Erythroblast (primary cell): ENCODE measurements at regions not wholly inside any gene's neighbourhood (a gene's known extent, or its start where the extent isn't known, plus 50 kb on each side); places are given as distances from the start of the nearest gene placed in this dataset.
"Not testable (repeated sequence)": the region's sequence is repeated elsewhere in the genome, so short reads cannot be mapped to it uniquely, and the experiment has no call there.

Experiments used
- DNase-seq, 2 experiments: peaks; one replicate each; lab custom pipeline; 2025; lab: John Stamatoyannopoulos, UW
- GATA1 ChIP-seq: IDR thresholded peaks from 2 replicates; pipeline ENCODE4 v1.6.1; 2011; ENCODE audit warnings: low read depth, mild to moderate bottlenecking, control low read depth, low read length, moderate library complexity
- POLR2A ChIP-seq: IDR thresholded peaks from 2 replicates; pipeline ENCODE4 v1.6.1; 2011; ENCODE audit warnings: mild to moderate bottlenecking, low read length

DNA sequence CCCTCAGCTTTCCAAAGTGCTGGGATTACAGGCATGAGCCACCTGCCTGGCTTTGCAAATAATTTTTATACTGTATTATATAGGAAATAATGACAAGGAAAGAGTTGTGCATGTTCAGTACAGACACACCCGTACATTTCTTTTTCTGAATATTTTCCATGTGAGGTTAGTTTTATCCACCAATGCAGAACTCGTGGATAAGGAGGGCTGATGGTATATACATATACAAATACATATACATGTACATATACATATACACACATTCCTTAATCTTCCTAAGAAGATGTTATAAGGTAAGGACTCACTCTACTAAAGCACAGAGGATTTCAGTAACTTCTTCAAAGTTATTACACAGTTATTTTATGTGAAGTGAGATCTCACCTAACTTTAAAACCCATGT lies 925.8 kb downstream of the C4orf33 start:
- no peak for TF ChIP-seq GATA1
- TF ChIP-seq POLR2A = no peak
- DNase-seq = no peak

DNA sequence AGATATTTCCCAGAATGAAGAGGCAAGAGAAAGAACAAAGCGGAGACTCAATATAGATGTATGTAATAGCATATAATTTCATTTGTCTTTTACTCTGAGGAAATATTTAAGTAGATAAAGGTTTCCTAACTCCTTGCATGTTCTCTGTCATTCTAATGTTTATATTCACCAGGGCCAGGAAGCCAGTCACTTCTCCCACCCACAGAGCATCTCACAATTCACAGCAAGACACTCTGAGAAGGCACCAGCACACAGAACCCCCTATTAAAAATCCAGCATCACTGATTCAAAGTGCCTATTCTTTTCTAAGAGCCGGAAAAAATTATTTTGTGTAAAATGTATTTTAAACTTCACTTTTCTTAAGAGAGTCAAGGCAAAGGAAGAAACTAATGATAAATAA lies 927.1 kb downstream of the C4orf33 start:
- no peak for DNase-seq
- TF ChIP-seq GATA1 = no peak
- no peak for TF ChIP-seq POLR2A

DNA sequence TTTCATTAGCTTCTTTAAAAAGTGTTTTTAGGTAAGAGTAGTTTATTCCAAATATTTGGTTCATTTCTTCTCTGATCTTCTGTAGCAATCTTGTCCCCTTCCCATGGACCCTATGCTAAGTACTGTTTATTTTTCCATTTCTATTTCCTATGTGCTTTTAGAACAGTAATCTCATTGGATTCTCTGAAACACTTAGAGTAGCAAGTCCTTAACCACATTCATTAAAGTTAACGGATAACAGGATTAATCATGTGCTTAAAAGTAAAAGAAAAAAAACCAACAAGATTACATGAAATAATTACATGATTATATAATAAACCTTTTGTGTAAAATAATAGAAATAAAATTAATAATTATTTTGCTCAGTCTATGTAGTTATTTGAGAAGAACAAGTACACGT lies 929.7 kb downstream of the C4orf33 start:
- DNase-seq = no peak
- TF ChIP-seq POLR2A (no peak), GATA1 (no peak)

DNA sequence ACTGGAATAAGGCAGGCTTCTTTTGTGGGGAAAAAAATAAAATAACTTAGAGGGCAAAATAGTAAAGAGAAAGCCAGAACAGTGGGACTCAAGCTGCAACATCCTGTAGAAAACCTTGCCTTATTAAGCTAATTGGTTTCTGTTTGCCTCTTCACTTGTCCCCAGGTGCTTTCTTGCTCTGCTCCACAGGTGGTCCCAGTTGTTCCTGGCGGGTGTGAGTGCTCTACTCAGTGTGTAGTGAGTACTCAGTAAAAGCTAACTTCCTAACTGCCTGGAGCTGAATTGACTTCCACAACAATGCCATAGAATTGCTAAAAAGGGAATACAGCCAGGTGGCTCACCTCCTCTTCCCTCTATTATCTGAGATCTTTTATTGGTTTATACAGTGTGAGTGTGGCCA lies 930.2 kb downstream of the C4orf33 start:
- no peak for TF ChIP-seq POLR2A
- no peak for TF ChIP-seq GATA1

DNA sequence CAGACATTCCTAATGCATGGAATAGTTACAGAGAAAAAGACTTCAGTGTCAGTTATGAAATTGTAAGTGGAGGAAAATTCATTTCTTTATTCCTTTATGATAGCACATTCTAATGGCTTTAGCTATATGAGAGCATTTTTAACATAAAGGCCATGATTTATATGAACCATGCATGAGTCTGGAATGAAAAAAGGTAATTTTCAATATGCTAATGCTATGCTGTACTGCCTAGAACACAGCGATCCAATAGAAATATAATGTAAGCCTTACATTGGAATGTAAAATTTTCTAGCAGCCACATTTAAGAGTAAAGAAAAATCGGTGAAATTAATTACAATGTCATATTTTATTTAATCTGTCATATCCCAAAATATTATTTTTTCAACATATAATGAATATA lies 932.0 kb downstream of the C4orf33 start:
- no peak for DNase-seq
- TF ChIP-seq POLR2A (no peak), GATA1 (no peak)

More for the DNA sequence above, 930.2 kb downstream of the C4orf33 start:
- no peak for DNase-seq

DNA sequence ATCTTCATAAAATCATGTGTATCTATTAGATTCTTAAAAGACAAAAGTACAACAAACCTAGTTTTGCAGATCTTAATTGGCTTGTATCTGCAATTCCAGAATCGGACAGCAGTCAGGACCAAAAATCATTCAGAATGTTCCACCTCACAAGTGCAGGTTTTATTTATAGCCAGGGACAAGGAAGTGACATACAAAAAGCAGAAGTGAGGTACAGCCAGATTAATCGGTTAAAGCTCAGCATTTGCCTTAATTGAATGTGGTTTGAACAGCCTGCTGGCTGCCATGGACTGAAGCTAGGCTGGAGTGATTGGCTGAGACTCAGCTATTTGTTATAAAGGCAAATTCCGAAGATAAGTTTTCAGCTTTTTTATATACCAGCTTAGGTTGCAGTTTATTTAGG lies 932.6 kb downstream of the C4orf33 start:
- DNase-seq = no peak
- no peak for TF ChIP-seq POLR2A
- no peak for TF ChIP-seq GATA1

DNA sequence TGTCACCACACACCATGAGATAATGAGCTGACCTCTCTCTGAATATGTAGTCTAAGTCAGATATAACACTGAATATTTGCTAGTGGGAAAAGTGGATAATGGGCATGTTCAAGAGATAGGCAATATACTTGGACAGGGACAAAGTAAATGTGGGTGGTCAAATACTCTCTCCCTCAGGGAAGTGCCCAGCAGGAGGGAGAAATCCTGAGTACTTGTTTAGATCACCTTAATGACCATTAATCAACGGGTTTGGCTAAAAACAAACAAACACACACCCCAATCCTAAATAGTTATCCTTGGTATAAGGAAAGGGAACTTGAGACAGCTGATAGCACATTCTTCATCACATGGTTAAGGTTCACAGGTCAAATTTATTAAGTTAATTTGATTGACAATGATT lies 933.5 kb downstream of the C4orf33 start:
- DNase-seq = peak in 1 of 2 experiments; percentile 12
- TF ChIP-seq GATA1 (no peak), POLR2A (no peak)

DNA sequence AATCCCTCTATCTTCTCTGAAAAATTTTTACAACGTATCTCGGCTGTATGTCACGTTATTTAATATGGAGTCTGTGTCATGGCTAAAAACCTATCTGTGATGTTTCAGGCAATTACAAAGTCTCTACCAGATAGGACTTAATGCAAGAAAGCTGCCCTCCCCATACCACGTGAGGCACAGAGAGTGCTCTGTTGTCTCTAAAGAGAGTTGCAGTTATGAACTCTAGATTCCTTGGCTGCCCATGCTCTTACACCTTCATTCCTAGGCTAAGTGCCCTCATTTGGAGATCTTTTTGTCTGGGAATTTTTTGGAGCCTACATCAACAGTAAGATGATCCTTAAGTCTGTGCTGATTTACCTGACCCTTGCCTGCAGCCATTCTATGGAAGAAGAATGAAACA lies 935.9 kb downstream of the C4orf33 start:
- TF ChIP-seq GATA1 = no peak
- no peak for TF ChIP-seq POLR2A
- no peak for DNase-seq

DNA sequence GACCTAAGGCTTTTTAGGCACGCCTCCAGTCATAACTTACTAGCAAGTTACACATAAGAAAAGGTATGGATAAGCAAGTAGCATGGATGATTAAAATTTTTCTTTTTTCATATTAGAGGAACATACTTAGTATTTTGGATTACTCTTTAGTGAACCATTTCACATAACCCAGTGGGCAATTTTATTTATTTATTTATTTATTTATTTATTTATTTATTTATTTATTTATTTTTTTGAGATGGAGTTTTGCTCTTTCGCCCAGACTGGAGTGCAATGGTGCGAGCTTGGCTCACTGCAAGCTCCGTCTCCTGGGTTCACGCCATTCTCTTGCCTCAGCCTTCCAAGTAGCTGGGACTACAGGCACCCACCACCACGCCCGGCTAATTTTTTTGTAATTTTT lies 937.7 kb downstream of the C4orf33 start:
- not testable (repeated sequence) for DNase-seq

DNA sequence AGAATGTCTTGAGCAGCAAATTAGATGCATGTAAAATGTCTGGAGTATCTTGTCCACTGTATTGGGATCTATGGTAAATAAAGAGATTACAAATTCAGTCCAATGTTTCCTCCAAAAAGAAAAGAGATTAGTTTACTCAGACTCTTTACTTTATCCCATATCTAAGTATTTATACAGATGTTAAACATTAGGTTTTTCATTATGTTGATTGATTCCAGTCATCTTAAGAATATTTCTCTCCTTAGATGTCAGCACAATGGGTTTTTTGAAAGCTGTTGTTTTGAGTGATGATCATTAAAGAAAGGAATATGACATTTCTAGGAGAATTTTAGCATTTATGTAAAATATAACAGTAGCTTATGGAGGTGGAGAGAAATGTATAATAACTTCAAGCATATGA lies 938.9 kb downstream of the C4orf33 start:
- no peak for TF ChIP-seq GATA1
- no peak for TF ChIP-seq POLR2A
- no peak for DNase-seq

DNA sequence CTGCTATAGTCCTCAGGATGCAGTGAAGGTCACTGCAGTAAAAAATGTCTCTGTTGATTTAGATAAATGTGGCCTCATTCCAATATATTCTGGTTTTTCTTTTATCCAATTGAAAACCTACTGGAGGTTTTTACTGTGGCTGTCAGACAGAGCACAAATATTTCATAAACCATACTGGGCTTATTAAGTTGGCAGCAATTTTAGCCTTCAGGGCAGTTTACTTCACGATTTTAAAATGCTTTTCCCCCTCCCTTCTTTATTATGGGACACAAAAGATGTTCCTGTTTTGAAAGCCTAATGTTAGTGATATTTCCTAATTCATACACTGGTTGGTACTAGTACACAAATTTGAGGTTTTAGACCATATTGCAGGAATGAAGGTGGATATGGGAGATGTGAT lies 939.4 kb downstream of the C4orf33 start:
- TF ChIP-seq POLR2A = no peak
- TF ChIP-seq GATA1 = no peak
- no peak for DNase-seq

DNA sequence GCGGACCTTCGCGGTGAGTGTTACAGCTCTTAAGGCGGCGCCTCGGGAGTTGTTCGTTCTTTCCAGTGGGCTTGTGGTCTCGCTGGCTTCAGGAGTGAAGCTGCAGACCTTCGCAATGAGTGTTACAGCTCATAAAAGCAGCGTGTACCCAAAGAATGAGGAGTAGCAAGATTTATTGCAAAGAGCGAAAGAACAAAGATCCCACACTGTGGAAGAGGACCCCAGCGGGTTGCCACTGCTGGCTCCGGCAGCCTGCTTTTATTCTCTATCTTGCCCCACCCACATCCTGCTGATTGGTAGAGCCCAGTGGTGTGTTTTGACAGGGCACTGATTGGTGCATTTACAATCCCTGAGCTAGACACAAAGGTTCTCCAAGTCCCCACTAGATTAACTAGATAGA lies 941.9 kb downstream of the C4orf33 start:
- not testable (repeated sequence) for DNase-seq

DNA sequence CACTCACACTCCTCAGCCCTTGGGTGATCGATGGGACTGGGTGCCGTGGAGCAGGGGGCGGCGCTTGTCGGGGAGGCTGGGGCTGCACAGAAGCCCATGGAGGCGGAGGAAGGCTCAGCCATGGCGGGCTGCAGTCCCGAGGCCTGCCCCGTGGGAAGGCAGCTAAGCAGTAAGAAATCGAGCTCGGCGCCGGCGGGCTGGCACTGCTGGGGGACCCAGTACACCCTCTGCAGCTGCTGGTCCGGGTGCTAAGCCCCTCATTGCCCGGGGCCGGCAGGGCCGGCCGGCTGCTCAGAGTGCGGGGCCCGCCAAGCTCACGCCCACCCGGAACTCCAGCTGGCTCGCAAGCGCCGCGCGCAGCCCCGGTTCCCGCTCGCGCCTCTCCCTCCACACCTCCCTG lies 942.6 kb downstream of the C4orf33 start:
- DNase-seq = not testable (repeated sequence)

DNA sequence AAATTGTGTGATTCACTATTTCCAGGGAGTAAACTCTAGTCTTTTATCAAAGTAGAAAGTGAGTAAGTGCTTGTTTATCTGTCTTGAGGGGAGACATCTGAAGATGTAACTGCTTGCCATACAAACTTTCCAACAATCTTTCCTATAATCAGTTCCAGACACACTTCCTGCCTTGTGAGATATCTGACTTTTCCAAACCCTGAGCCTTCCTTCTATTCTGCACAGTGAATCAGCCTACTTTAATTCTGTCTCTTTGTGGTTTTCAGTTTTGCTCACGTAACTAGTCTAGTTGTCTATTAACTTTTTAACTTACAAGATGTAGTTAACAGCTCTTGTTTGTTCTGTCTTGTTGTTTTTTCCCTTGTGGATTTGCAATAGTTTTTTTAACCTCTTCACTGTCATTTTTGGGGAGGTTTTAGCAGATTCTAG lies 947.8 kb downstream of the C4orf33 start:
- TF ChIP-seq GATA1 (no peak), POLR2A (no peak)
- DNase-seq = no peak

DNA sequence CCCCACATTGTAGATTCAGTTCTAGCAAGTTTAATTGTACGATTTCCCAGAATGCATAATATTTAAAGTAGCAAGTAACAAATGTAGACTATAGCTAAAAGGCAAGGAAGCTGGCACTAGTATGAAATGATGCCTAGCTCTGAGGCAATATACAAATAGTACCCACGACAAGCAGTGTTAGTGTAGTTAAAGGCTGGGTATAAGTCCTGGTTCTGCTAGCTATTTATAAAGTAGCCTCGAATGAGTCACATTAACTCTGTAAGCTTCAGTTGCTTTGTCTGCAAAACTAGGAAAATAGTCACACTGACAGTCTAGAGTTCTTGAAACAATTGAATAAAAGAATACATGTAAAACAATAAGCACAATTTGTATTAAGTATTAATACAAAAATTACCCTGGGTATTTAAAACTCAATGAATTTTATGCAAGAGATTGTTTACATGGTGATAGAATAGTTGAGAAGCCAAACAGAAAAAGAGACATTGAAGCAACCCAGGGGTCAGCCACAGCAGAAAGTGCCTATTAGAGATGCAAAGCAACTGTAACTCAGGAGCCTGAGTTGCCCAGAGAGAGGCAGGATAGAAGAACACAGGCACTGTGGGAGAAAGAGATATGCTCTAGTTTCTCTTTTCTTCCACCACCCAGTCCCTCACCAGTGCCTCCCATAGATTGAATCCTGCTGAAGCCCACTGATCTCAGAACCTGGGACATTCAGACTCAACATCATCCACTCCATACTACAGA lies 949.0 kb downstream of the C4orf33 start:
- DNase-seq = no peak
- TF ChIP-seq POLR2A = no peak
- no peak for TF ChIP-seq GATA1
